HCT116 (cell line): ENCODE measurements at regions not wholly inside any gene's neighbourhood (a gene's known extent, or its start where the extent isn't known, plus 50 kb on each side); places are given as distances from the start of the nearest gene placed in this dataset.
A peak's percentile ranks its signal among the peaks of the same experiment; 100 is the strongest.

Experiments used
- ATAC-seq: fragments of 200-7000 bp; cut with Tn5 transposase; 2 replicates; pipeline ENCODE4 v1.9.1; 2020; ENCODE audit warnings: mild to moderate bottlenecking, moderate library complexity
- BruUV-seq: library from RNA; stranded (reverse); fragments of 400-500 nt; replicated peaks from 2 replicates; lab custom pipeline; 2021; lab: Mats Ljungman, UMichigan
- CTCF ChIA-PET: fragments of 300-600 bp; sonication (Branson Sonifier 250); formaldehyde crosslinking; loops from one replicate; lab custom pipeline; 2021; ENCODE audit warnings: antibody characterized with exemption; lab: Charles Lee
- POLR2A ChIA-PET: fragments of 300-600, 350-600 bp; sonication (Branson Sonifier 250); formaldehyde crosslinking; loops from one replicate; lab custom pipeline; 2021; ENCODE audit warnings: antibody characterized with exemption; lab: Charles Lee
- RAD21 ChIA-PET, 2 experiments: fragments of 300-600 bp; sonication (Branson Sonifier 250); formaldehyde crosslinking; loops; one replicate each; lab custom pipeline; 2023; ENCODE audit warnings: low total read pairs in 2 of 2; ENCODE audit not compliant: uncharacterized antibody in 2 of 2, unreplicated experiment in 2 of 2, low non-redundant PET in 1 of 2; lab: Charles Lee
- DNase-seq: peaks from one replicate; pipeline ENCODE4 v3.0.0-alpha.2; 2010; ENCODE audit warnings: low read depth, low spot score
- H2AFZ ChIP-seq: fragments of 200-600 bp; shearing (Covaris generic), sonication (generic); 2 replicates; pipeline ENCODE4 v1.6.1; 2017; ENCODE audit warnings: low read depth, mixed run types, mixed read lengths, antibody characterized with exemption, low read length; ENCODE audit not compliant: poor library complexity, severe bottlenecking
- H3K27ac ChIP-seq: 2 replicates; pipeline ENCODE4 v1.5.1; 2012; ENCODE audit warnings: low read depth, low read length
- H3K27me3 ChIP-seq: fragments of 200-600 bp; sonication (generic); 2 replicates; pipeline ENCODE4 v1.6.1; 2016; ENCODE audit warnings: mixed run types, low read length, mixed read lengths; ENCODE audit not compliant: insufficient read depth
- H3K36me3 ChIP-seq, 2 experiments: fragments of 200-500 bp in 1 of 2; fragments of 200-600 bp in 1 of 2; sonication (Bioruptor generic) in 1 of 2; sonication (generic) in 1 of 2; 2 replicates each; pipeline versions ENCODE4 v1.5.1 to v1.6.1; 2014 to 2016; ENCODE audit warnings: low read length in 2 of 2, inconsistent platforms in 1 of 2, mixed read lengths in 1 of 2, mixed run types in 1 of 2; ENCODE audit not compliant: insufficient read depth in 2 of 2, control insufficient read depth in 1 of 2
- H3K4me1 ChIP-seq, 2 experiments: fragments of 200-600 bp in 1 of 2; sonication (generic) in 1 of 2; 2 replicates each; pipeline versions ENCODE4 v1.5.1 to v1.6.1; 2012 to 2017; ENCODE audit warnings: low read length in 2 of 2, inconsistent platforms in 1 of 2, mild to moderate bottlenecking in 1 of 2, mixed read lengths in 1 of 2, mixed run types in 1 of 2, moderate library complexity in 1 of 2; ENCODE audit not compliant: insufficient read depth in 2 of 2, control insufficient read depth in 1 of 2
- H3K4me2 ChIP-seq: fragments of 200-600 bp; sonication (generic); 2 replicates; pipeline ENCODE4 v1.6.1; 2017; ENCODE audit warnings: mixed run types, low read length, mixed read lengths
- H3K4me3 ChIP-seq, 2 experiments: fragments of 200-600 bp in 1 of 2; sonication (generic) in 1 of 2; replicated peaks in 1 of 2; 2 replicates each; pipeline ENCODE4 v1.5.1; 2011 to 2016; ENCODE audit warnings: low read length in 2 of 2, control low read depth in 1 of 2, low read depth in 1 of 2, mild to moderate bottlenecking in 1 of 2, mixed read lengths in 1 of 2, mixed run types in 1 of 2
- H3K79me2 ChIP-seq: fragments of 200-600 bp; sonication (generic); 2 replicates; pipeline ENCODE4 v1.6.1; 2017; ENCODE audit warnings: mild to moderate bottlenecking, mixed run types, low read length, moderate library complexity, mixed read lengths; ENCODE audit not compliant: insufficient read depth
- H3K9ac ChIP-seq: fragments of 200-600 bp; sonication (generic); 2 replicates; pipeline ENCODE4 v1.6.1; 2016; ENCODE audit warnings: low read length, mixed read lengths
- H3K9me2 ChIP-seq: fragments of 200-600 bp; sonication (generic), shearing (Covaris generic); 2 replicates; pipeline ENCODE4 v1.6.1; 2017; ENCODE audit warnings: mixed run types, mild to moderate bottlenecking, moderate library complexity; ENCODE audit not compliant: insufficient read depth
- H3K9me3 ChIP-seq, 2 experiments: fragments of 200-500 bp in 1 of 2; fragments of 200-600 bp in 1 of 2; sonication (Bioruptor generic) in 1 of 2; sonication (generic) in 1 of 2; 2 replicates each; pipeline ENCODE4 v1.6.1; 2014 to 2017; ENCODE audit warnings: low read length in 2 of 2, mixed read lengths in 2 of 2, inconsistent platforms in 1 of 2, low read depth in 1 of 2, mild to moderate bottlenecking in 1 of 2, mixed run types in 1 of 2, moderate library complexity in 1 of 2; ENCODE audit not compliant: control insufficient read depth in 1 of 2, insufficient read depth in 1 of 2
- H4K20me1 ChIP-seq: fragments of 200-600 bp; sonication (generic), shearing (Covaris generic); 2 replicates; pipeline ENCODE4 v1.6.1; 2017; ENCODE audit warnings: mixed run types, mild to moderate bottlenecking, moderate library complexity; ENCODE audit not compliant: insufficient read depth
- CBX3 ChIP-seq: IDR thresholded peaks from 2 replicates; pipeline ENCODE4 v1.6.1; 2012; ENCODE audit warnings: low read depth
- CEBPB ChIP-seq: IDR thresholded peaks from 2 replicates; pipeline ENCODE4 v1.6.1; 2012; ENCODE audit warnings: low read depth
- CTCF ChIP-seq, 3 experiments: fragments of 200-600 bp in 1 of 3; sonication (generic) in 1 of 3; IDR thresholded peaks in 2 of 3; conservative IDR thresholded peaks in 1 of 3; 2 replicates each; pipeline ENCODE4 v1.5.1; 2012 to 2017; ENCODE audit warnings: low read depth in 2 of 3, low read length in 2 of 3, antibody characterized with exemption in 1 of 3, borderline replicate concordance in 1 of 3, control low read depth in 1 of 3, mild to moderate bottlenecking in 1 of 3, mixed read lengths in 1 of 3, mixed run types in 1 of 3, moderate library complexity in 1 of 3; ENCODE audit not compliant: insufficient read depth in 1 of 3
- ELF1 ChIP-seq: IDR thresholded peaks from 2 replicates; pipeline ENCODE4 v1.6.1; 2012; ENCODE audit warnings: low read depth, borderline replicate concordance
- FOSL1 ChIP-seq: IDR thresholded peaks from 2 replicates; pipeline ENCODE4 v1.6.1; 2012; ENCODE audit warnings: low read depth
- MAX ChIP-seq: IDR thresholded peaks from 2 replicates; pipeline ENCODE4 v1.6.1; 2012
- POLR2AphosphoS5 ChIP-seq: IDR thresholded peaks from 2 replicates; pipeline ENCODE4 v1.6.1; 2011; ENCODE audit warnings: mild to moderate bottlenecking, low read depth, low read length, moderate library complexity
- RAD21 ChIP-seq: IDR thresholded peaks from 2 replicates; pipeline ENCODE4 v1.6.1; 2012; ENCODE audit warnings: low read depth, mild to moderate bottlenecking
- REST ChIP-seq: IDR thresholded peaks from 2 replicates; pipeline ENCODE4 v1.6.1; 2012; ENCODE audit warnings: low read depth
- SIN3A ChIP-seq: IDR thresholded peaks from 2 replicates; pipeline ENCODE4 v1.6.1; 2012; ENCODE audit warnings: low read depth
- SP1 ChIP-seq: IDR thresholded peaks from 2 replicates; pipeline ENCODE4 v1.6.1; 2012; ENCODE audit warnings: low read depth
- SRF ChIP-seq: IDR thresholded peaks from 2 replicates; pipeline ENCODE4 v1.6.1; 2012; ENCODE audit warnings: low read depth
- TCF7L2 ChIP-seq: IDR thresholded peaks from 2 replicates; pipeline ENCODE4 v1.7.0; 2011; ENCODE audit warnings: borderline replicate concordance, inconsistent platforms; ENCODE audit not compliant: insufficient read depth, insufficient read length; ENCODE audit errors: extremely low read depth
- ZFX ChIP-seq: fragments of 450-650 bp; IDR thresholded peaks from 2 replicates; pipeline ENCODE4 v1.6.1; 2017
- intact Hi-C: fragments of 100-400 bp; cut with micrococcal nuclease; formaldehyde crosslinking; loops from 2 replicates; pipeline ENCODE4 v1.10.0; 2022

GRCh38 chr6:100117680-100118079, 123.7 kb upstream of the MCHR2 start:
- no peaks in the 10 kb centered on the region for H3K27me3 ChIP-seq
- H3K9me2 ChIP-seq = no peaks in the 10 kb centered on the region
- H3K9me3 ChIP-seq = no peaks in the 10 kb centered on the region
- BruUV-seq = no TSS peak
- H4K20me1 ChIP-seq = no peaks in the 10 kb centered on the region
- no peaks in the 10 kb centered on the region for H3K4me1 ChIP-seq
- no peak overlapping the region for H3K27ac ChIP-seq
- POLR2A ChIA-PET = no interaction called here
- H3K4me3 ChIP-seq = no peak overlapping the region
- RAD21 ChIA-PET = interaction anchor here in 1 of 2 experiments (1.1 kb wide), 1 partner anchor 362 kb away, joined by 3 read pairs; no protein-coding TSS in a partner anchor
- no peaks in the 10 kb centered on the region for H3K36me3 ChIP-seq
- TF ChIP-seq RAD21 (no peak), SRF (no peak), SP1 (no peak)
- H3K79me2 ChIP-seq = no peaks in the 10 kb centered on the region
- no peak overlapping the region for H3K9ac ChIP-seq
- intact Hi-C loops = no loop called here
- CTCF ChIA-PET = interaction anchor here (1.0 to 2.4 kb wide), 7 partner anchors 10 to 602 kb away, joined by 3 to 15 read pairs (median 10); no protein-coding TSS in a partner anchor
- no peak overlapping the region for H2AFZ ChIP-seq
- ATAC-seq (no peak), DNase-seq (no peak)
- no peak overlapping the region for H3K4me2 ChIP-seq

GRCh38 chr6:100116411-100117194, 122.6 kb upstream of the MCHR2 start:
- Histone ChIP-seq H3K9me3 (no peaks in the 10 kb centered on the region), H3K27ac (no peak overlapping the region), H3K9me2 (no peaks in the 10 kb centered on the region), H3K27me3 (no peaks in the 10 kb centered on the region), H3K4me3 (no peak overlapping the region), H3K4me1 (no peaks in the 10 kb centered on the region), H3K9ac (no peak overlapping the region), H3K79me2 (no peaks in the 10 kb centered on the region), H2AFZ (no peak overlapping the region), H3K36me3 (no peaks in the 10 kb centered on the region), H3K4me2 (peak overlapping the region; percentile 41), H4K20me1 (no peaks in the 10 kb centered on the region)
- TF ChIP-seq REST (no peak), MAX (no peak), CEBPB (no peak), SRF (peak; percentile 28; the same call in 1 of the 2 replicates), RAD21 (peak; percentile 91), ELF1 (no peak), SIN3A (no peak), TCF7L2 (no peak), POLR2AphosphoS5 (no peak), FOSL1 (no peak), ZFX (no peak), CTCF (IDR thresholded peaks at IDR 0.05 in 2 of 3, conservative IDR thresholded peaks at IDR 0.05 in 1 of 3; ENCODE audit: borderline replicate concordance in 1 of 3, insufficient read depth in 1 of 3, low read depth in 2 of 3, low read length in 2 of 3) (peak; percentile 64 to 93 (median 85)), CBX3 (no peak)
- ATAC-seq = peak; percentile 92
- ChIA-PET RAD21 (interaction anchor here in 1 of 2 experiments (1.0 to 1.1 kb wide), 3 partner anchors 9 to 540 kb away, joined by 3 to 4 read pairs (median 3); no protein-coding TSS in a partner anchor), CTCF (interaction anchor here (0.7 to 2.4 kb wide), 16 partner anchors 9 to 673 kb away, joined by 3 to 15 read pairs (median 6); no protein-coding TSS in a partner anchor), POLR2A (no interaction called here)
- BruUV-seq = no TSS peak
- DNase-seq = peak; percentile 80
- intact Hi-C loops = loop anchor here (1.0 kb wide), 3 partner anchors 363 to 541 kb away; no protein-coding TSS in a partner anchor
